ENCODE measurements at regions not wholly inside any gene's neighbourhood (a gene's known extent, or its start where the extent isn't known, plus 50 kb on each side); places are given as distances from the start of the nearest gene placed in this dataset.

DNA sequence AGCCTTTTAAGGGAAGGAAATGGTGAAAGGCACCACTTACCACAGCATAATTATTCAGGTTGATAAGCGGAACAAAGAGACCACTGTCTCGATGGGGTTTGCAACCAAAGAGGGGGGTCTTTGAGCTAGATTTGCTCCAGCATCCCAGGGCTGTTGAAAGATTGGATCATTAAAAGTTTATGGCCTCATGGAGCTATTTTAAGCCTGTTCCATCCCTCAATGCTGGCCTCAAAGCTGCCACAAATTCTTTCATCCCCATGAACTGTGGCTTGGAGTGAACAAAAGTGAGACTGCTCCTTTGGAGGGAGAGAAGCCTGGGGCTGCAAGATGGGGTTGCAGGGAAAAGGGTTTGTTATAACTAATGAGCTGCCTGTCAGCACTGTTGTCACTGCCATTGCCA lies 209.8 kb downstream of the RTL9 start:
- TF ChIP-seq, protein P1, sequence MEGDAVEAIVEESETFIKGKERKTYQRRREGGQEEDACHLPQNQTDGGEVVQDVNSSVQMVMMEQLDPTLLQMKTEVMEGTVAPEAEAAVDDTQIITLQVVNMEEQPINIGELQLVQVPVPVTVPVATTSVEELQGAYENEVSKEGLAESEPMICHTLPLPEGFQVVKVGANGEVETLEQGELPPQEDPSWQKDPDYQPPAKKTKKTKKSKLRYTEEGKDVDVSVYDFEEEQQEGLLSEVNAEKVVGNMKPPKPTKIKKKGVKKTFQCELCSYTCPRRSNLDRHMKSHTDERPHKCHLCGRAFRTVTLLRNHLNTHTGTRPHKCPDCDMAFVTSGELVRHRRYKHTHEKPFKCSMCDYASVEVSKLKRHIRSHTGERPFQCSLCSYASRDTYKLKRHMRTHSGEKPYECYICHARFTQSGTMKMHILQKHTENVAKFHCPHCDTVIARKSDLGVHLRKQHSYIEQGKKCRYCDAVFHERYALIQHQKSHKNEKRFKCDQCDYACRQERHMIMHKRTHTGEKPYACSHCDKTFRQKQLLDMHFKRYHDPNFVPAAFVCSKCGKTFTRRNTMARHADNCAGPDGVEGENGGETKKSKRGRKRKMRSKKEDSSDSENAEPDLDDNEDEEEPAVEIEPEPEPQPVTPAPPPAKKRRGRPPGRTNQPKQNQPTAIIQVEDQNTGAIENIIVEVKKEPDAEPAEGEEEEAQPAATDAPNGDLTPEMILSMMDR (IDR thresholded peaks at IDR 0.05) = no peak
- no peak for TF ChIP-seq MXI1 (IDR thresholded peaks at IDR 0.05; ENCODE audit: low read depth, low read length)
- TF ChIP-seq FOXM1 (IDR thresholded peaks at IDR 0.05; ENCODE audit: low read depth) = no peak
- TF ChIP-seq EZH2phosphoT487 (IDR thresholded peaks at IDR 0.05; ENCODE audit: borderline replicate concordance, low read depth) = no peak
- no peak for TF ChIP-seq NFIC (IDR thresholded peaks at IDR 0.05; ENCODE audit: borderline replicate concordance)
- no peak for TF ChIP-seq MAX (IDR thresholded peaks at IDR 0.05; ENCODE audit: low read depth)
- no peak for TF ChIP-seq RCOR1 (IDR thresholded peaks at IDR 0.05; ENCODE audit: low read length)
- TF ChIP-seq TEAD4 (IDR thresholded peaks at IDR 0.05; ENCODE audit: borderline replicate concordance, insufficient read depth) = no peak
- no peak for TF ChIP-seq CHD2 (IDR thresholded peaks at IDR 0.05; ENCODE audit: low read length, partially characterized antibody)
- no peak for TF ChIP-seq NRF1 (IDR thresholded peaks at IDR 0.05; ENCODE audit: low read depth, low read length)
- TF ChIP-seq RXRA (IDR thresholded peaks at IDR 0.05; ENCODE audit: borderline replicate concordance, low read depth) = no peak
